Activated T-cell treated with anti-CD3 and anti-CD28 coated beads, Interleukin-2, amount 50 U/mL, for 72 hours (primary cell): ENCODE measurements at regions not wholly inside any gene's neighbourhood (a gene's known extent, or its start where the extent isn't known, plus 50 kb on each side); places are given as distances from the start of the nearest gene placed in this dataset.
A peak's percentile ranks its signal among the peaks of the same experiment; 100 is the strongest.

Source experiments
- ATAC-seq, 2 donors: fragments of 150-1000 bp; cut with Tn5 transposase; replicated peaks in 1 of 2; 2 replicates each; pipeline ENCODE4 v1.10.0; 2021; ENCODE audit warnings: moderate library complexity in 2 of 2, mild to moderate bottlenecking in 1 of 2
- DNase-seq, 2 donors: peaks; one replicate each; pipeline ENCODE4 v3.0.0; 2021 to 2022; ENCODE audit warnings: mixed read lengths in 1 of 2
- H3K27ac Mint-ChIP-seq: one replicate; pipeline ENCODE4 v1.8.0; 2022; ENCODE audit warnings: mild to moderate bottlenecking, moderate library complexity, mixed read lengths
- H3K27me3 Mint-ChIP-seq: one replicate; pipeline ENCODE4 v1.8.0; 2022; ENCODE audit warnings: low read depth, mixed read lengths
- H3K36me3 Mint-ChIP-seq, 2 donors: one replicate each; pipeline ENCODE4 v1.8.0; 2022; ENCODE audit warnings: mixed read lengths in 2 of 2, mild to moderate bottlenecking in 1 of 2; ENCODE audit not compliant: insufficient read depth in 2 of 2
- H3K4me1 Mint-ChIP-seq: one replicate; pipeline ENCODE4 v1.8.0; 2022; ENCODE audit warnings: low read depth, mixed read lengths
- H3K4me3 Mint-ChIP-seq, 2 donors: one replicate each; pipeline ENCODE4 v1.8.0; 2022; ENCODE audit warnings: mild to moderate bottlenecking in 2 of 2, mixed read lengths in 2 of 2, moderate library complexity in 2 of 2
- H3K9me3 Mint-ChIP-seq, 2 donors: one replicate each; pipeline ENCODE4 v1.8.0; 2022; ENCODE audit warnings: mixed read lengths in 2 of 2

- DNase-seq = no peak
- Mint-ChIP-seq H3K36me3 (peaks cover 4 to 8% of the 10 kb centered on the region in 2 donors), H3K27me3 (peaks cover 35% of the 10 kb centered on the region), H3K4me3 (peak overlapping the region in 1 of 2 donors; percentile 32), H3K4me1 (no peaks in the 10 kb centered on the region), H3K9me3 (peaks cover 4 to 5% of the 10 kb centered on the region in 2 donors), H3K27ac (no peak overlapping the region)
- no peak for ATAC-seq
Measured at GRCh38 chr17:36884495-36885152, 52.7 kb upstream of the LHX1 start.

- ATAC-seq (no peak), DNase-seq (no peak)
- H3K27ac Mint-ChIP-seq = no peak overlapping the region
- H3K4me3 Mint-ChIP-seq = no peak overlapping the region
- H3K9me3 Mint-ChIP-seq = peaks cover 4 to 5% of the 10 kb centered on the region in 2 donors
- peaks cover 35% of the 10 kb centered on the region for H3K27me3 Mint-ChIP-seq
- no peaks in the 10 kb centered on the region for H3K4me1 Mint-ChIP-seq
- H3K36me3 Mint-ChIP-seq = peaks cover 4 to 8% of the 10 kb centered on the region in 2 donors
Measured at GRCh38 chr17:36885153-36885735, 52.0 kb upstream of the LHX1 start.

- no peak for DNase-seq
- Mint-ChIP-seq H3K9me3 (peaks cover 3 to 5% of the 10 kb centered on the region in 2 donors), H3K4me1 (no peaks in the 10 kb centered on the region), H3K4me3 (no peak overlapping the region), H3K27me3 (peaks cover 31% of the 10 kb centered on the region), H3K36me3 (peaks cover 4 to 8% of the 10 kb centered on the region in 2 donors), H3K27ac (no peak overlapping the region)
- no peak for ATAC-seq
Measured at GRCh38 chr17:36885771-36886377, 51.4 kb upstream of the LHX1 start.
